Ishikawa (cell line): ENCODE measurements at regions not wholly inside any gene's neighbourhood (a gene's known extent, or its start where the extent isn't known, plus 50 kb on each side); places are given as distances from the start of the nearest gene placed in this dataset.

Experiments used
- EP300 ChIP-seq: IDR thresholded peaks from 2 replicates; pipeline ENCODE4 v1.6.1; 2012; ENCODE audit warnings: borderline replicate concordance
- RAD21 ChIP-seq: IDR thresholded peaks from 2 replicates; pipeline ENCODE4 v1.6.1; 2012; ENCODE audit warnings: low read depth
- TEAD4 ChIP-seq: IDR thresholded peaks from 2 replicates; pipeline ENCODE4 v1.6.1; 2012

DNA sequence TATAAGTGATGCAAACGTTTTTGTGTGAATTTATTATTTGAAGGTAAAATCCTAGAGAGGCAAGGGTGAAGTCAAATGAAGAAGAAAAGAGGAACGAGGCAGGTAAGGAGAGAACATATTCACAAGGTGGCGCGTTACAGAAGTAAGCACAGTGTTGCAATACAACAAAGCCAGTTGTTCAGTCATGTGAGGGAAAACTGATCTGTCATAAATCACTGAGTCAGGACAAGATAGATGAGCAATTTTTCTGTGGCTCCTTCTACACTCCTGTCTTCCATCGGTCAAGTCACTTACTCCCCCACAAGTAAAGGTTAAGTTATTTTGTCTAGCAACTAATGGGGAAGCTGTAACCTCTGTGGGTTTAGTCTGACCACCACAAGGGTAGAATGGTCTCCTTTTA lies 203.0 kb upstream of the GK2 start:
- TF ChIP-seq RAD21 (no peak), EP300 (no peak), TEAD4 (no peak)
